Coronary artery (tissue), 2 donors: ENCODE measurements at regions not wholly inside any gene's neighbourhood (a gene's known extent, or its start where the extent isn't known, plus 50 kb on each side); places are given as distances from the start of the nearest gene placed in this dataset.

Source experiments
- DNase-seq: peaks from one replicate; pipeline ENCODE4 v3.0.0-alpha.2; 2017; ENCODE audit warnings: low spot score
- H3K27ac ChIP-seq, 2 donors: fragments of 200-600 bp; sonication (generic); one replicate each; pipeline ENCODE4 v1.5.1; 2016 to 2019
- H3K4me3 ChIP-seq: fragments of 200-600 bp; sonication (generic); 2 replicates; pipeline ENCODE4 v1.5.1; 2016; ENCODE audit warnings: mild to moderate bottlenecking, moderate library complexity
- TF ChIP-seq, protein P1 (sequence below): fragments of 200-600 bp; sonication (generic); IDR thresholded peaks from one replicate; pipeline ENCODE4 v1.5.1; 2019; ENCODE audit warnings: antibody characterized with exemption

DNA sequence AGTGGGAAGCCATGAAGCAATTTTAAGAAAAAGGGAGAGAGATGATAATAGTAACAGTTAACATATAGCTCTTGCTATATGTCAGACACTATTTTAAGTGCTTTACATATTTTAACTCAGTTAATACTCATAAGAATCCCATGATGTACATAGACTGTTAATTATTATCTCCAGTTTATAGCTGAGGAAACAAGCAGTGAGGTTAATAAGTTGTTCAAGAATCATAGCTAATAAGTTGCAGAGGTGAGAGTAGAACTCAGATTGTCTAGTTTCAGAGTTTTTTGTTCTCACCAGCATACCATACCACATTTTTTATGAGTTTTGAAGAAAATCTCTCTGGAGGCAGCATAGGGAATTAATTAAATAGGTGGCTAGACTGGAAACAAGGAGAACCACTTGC, 144.6 kb upstream of the MMS22L start:
- TF ChIP-seq, protein P1, sequence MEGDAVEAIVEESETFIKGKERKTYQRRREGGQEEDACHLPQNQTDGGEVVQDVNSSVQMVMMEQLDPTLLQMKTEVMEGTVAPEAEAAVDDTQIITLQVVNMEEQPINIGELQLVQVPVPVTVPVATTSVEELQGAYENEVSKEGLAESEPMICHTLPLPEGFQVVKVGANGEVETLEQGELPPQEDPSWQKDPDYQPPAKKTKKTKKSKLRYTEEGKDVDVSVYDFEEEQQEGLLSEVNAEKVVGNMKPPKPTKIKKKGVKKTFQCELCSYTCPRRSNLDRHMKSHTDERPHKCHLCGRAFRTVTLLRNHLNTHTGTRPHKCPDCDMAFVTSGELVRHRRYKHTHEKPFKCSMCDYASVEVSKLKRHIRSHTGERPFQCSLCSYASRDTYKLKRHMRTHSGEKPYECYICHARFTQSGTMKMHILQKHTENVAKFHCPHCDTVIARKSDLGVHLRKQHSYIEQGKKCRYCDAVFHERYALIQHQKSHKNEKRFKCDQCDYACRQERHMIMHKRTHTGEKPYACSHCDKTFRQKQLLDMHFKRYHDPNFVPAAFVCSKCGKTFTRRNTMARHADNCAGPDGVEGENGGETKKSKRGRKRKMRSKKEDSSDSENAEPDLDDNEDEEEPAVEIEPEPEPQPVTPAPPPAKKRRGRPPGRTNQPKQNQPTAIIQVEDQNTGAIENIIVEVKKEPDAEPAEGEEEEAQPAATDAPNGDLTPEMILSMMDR, result no peak
- Histone ChIP-seq H3K27ac (no peak overlapping the region), H3K4me3 (no peak overlapping the region)
- no peak for DNase-seq

DNA sequence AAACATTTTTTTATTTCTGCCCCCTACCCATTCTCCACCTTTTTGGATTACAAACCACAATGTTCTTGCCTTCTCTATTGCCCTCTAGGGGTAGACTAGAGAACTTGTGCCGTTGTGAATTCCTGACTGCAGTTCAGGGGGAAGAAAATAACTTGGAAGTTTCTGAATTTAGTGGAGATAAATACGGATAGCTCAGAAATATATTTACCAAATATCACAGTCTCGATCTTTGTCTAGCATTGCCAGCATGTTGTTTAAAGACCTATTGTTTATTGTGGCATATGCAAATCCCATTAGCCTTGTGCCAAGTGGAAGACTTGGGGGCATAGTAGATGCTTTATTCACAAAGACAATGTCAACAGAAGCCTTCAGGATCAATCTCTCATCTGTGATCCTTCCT, 154.1 kb upstream of the MMS22L start:
- no peak overlapping the region for H3K27ac ChIP-seq
- DNase-seq, result no peak
- no peak overlapping the region for H3K4me3 ChIP-seq

DNA sequence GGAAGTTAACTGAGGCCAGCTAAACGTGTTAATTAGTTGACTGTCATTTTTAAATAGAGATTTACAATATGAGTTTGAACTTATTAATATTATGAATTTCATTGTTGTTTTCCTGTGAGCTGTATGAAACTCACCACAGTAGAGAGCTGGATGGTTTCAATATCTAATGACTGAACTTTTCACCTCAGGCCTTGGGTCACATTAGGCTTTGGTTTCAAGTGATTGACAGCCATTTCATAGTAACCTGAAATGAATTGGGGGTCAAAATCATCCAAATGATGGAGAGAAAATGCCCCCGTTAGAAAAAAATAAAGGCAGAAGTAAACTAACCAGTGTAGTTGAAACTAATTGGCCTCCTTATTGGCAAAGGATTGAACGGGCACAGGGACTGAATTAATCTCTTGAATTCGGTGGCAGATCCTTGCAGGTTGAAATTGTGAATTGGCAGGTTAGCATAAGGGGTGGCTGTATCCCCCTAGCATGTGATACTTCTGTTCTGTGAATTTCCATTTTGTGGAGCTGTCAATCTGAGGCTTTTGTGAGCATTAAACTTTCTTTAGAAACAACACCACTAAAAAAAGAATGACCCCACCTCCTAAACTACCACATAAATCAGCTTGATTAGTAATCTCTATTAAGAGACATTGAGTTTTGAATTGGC, 155.1 kb upstream of the MMS22L start:
- TF ChIP-seq, protein P1, result no peak
- DNase-seq, result no peak
- no peak overlapping the region for H3K27ac ChIP-seq

More for the DNA sequence above, 154.1 kb upstream of the MMS22L start:
- TF ChIP-seq, protein P1, result no peak

DNA sequence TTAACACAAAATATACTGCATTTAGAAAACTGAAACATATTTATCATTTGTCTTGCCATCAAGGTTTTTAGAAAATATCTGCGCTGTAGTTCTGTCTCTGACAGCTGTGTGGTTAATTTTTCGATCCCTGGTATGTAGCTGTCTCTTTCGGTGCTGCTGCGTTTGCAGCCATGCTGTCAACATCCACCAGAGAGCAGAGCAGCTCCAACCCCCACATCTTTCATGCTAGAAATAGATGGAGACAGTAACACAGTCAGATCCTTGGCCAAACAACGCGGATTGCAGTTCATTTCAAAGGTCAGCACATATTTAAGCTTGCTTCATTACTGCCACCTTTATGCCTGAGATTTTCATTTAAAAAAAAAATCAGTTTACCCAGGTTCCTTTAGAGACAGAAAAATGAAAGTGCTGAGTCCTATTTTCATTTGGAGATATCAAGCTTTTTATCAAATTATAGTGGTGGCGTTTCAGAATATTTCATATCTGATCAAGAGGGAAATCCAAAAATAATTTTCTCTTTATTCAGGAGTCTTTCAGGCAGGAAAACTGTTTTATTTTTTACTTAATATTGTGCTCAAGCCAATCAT, 157.7 kb upstream of the MMS22L start:
- DNase-seq, result no peak
- Histone ChIP-seq H3K4me3 (no peak overlapping the region), H3K27ac (no peak overlapping the region)
- TF ChIP-seq, protein P1, result no peak

More for the DNA sequence above, 155.1 kb upstream of the MMS22L start:
- no peak overlapping the region for H3K4me3 ChIP-seq

DNA sequence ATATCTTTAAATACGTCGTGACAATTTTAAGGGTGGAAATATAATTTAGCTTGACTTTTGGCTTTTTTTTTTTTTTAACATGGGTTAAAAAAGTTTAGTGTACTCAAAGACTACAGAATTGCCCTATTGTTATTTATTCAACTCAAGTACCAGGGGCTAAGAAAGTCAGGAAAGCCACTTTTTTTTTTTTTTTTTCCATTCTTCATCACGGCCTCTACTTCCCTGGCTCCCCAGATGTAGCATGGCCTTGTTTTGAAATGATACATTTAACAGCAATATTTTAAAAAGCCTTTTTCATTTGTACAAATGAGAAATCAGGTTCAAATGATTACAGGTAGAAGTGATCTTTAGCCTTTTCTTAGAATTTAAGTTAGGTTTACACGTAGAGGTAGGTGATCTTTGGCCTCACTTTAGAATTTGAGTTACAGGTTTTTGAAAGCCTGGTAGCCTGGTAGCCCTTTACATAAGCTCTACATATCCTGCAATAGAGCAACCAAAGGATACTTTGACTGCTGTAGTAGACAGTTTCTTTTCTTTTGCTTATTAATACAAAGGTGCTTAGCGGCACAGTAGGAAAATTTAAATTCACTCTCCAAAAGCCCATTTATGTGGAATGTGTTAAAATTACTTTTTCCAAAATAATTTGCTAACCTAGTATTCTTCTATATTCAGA, 160.5 kb upstream of the MMS22L start:
- no peak overlapping the region for H3K27ac ChIP-seq
- TF ChIP-seq, protein P1, result no peak
- H3K4me3 ChIP-seq, result no peak overlapping the region
- DNase-seq, result no peak

DNA sequence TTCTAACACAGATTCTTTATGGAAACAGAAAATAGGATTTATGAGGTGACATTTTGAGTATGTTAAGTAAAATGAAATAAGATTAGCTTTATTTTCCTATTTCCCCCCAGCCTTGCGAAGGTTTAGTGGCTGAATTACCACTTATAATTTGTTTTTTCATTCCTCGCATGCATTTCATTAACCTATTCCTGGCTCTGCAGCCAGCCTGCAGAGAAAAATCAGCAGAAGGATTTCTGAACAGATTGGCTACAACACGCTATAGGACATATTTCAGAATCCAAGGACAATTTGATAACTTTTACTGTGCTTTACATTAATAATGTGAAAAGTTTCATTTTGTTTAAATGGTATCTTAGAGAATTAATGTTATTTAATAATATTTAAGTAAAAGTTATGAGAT, 162.4 kb upstream of the MMS22L start:
- DNase-seq, result no peak
- TF ChIP-seq, protein P1, result no peak
- H3K4me3 ChIP-seq, result no peak overlapping the region
- no peak overlapping the region for H3K27ac ChIP-seq
